SK-N-SH (cell line): ENCODE measurements at regions not wholly inside any gene's neighbourhood (a gene's known extent, or its start where the extent isn't known, plus 50 kb on each side); places are given as distances from the start of the nearest gene placed in this dataset.

Experiments used
- CTCF ChIA-PET: fragments of 300-600, 350-600 bp; formaldehyde crosslinking; extraction: SDS; loops from one replicate; lab custom pipeline; 2021; lab: Yijun Ruan, JAX
- POLR2A ChIA-PET: fragments of 350-600 bp; sonication (Branson Sonifier 250); formaldehyde crosslinking; extraction: SDS; loops from one replicate; lab custom pipeline; 2020; ENCODE audit warnings: antibody characterized with exemption, inconsistent platforms; lab: Yijun Ruan, JAX
- DNase-seq: peaks from one replicate; pipeline ENCODE4 v3.0.0; 2012
- H2AFZ ChIP-seq: fragments of 200-600 bp; sonication (generic); 2 replicates; pipeline ENCODE4 v1.8.1; 2016; ENCODE audit warnings: antibody characterized with exemption, mild to moderate bottlenecking, low read depth
- H3F3A ChIP-seq: fragments of 200-600 bp; sonication (generic); replicated peaks from 2 replicates; pipeline ENCODE3; 2016; ENCODE audit warnings: antibody characterized with exemption, mild to moderate bottlenecking; ENCODE audit not compliant: insufficient read depth
- H3K27ac ChIP-seq, 2 experiments: fragments of 200-500 bp in 1 of 2; fragments of 200-600 bp in 1 of 2; sonication (Bioruptor generic) in 1 of 2; sonication (generic), shearing (Covaris generic) in 1 of 2; 2 replicates each; pipeline versions ENCODE4 v1.5.1 to v1.6.1; 2014 to 2016; ENCODE audit warnings: low read depth in 2 of 2, inconsistent platforms in 1 of 2, low read length in 1 of 2, mild to moderate bottlenecking in 1 of 2, mixed read lengths in 1 of 2
- H3K27me3 ChIP-seq: fragments of 200-600 bp; sonication (generic), shearing (Covaris generic); 2 replicates; pipeline ENCODE4 v1.6.1; 2016; ENCODE audit warnings: mixed run types; ENCODE audit not compliant: insufficient read depth
- H3K36me3 ChIP-seq, 2 experiments: fragments of 200-500 bp in 1 of 2; fragments of 200-600 bp in 1 of 2; sonication (Bioruptor generic) in 1 of 2; sonication (generic) in 1 of 2; replicated peaks in 1 of 2; 2 replicates each; pipeline versions ENCODE3 to v1.5.1; 2014 to 2016; ENCODE audit warnings: low read length in 1 of 2, mild to moderate bottlenecking in 1 of 2; ENCODE audit not compliant: insufficient read depth in 2 of 2, control insufficient read depth in 1 of 2
- H3K4me1 ChIP-seq, 2 experiments: fragments of 200-500 bp in 1 of 2; fragments of 200-600 bp in 1 of 2; sonication (Bioruptor generic) in 1 of 2; sonication (generic), shearing (Covaris generic) in 1 of 2; 2 replicates each; pipeline versions ENCODE4 v1.5.1 to v1.6.1; 2014 to 2016; ENCODE audit warnings: low read depth in 1 of 2, low read length in 1 of 2, mixed run types in 1 of 2; ENCODE audit not compliant: insufficient read depth in 2 of 2, control insufficient read depth in 1 of 2
- H3K4me2 ChIP-seq: fragments of 200-600 bp; sonication (generic), shearing (Covaris generic); 2 replicates; pipeline ENCODE4 v1.6.1; 2017; ENCODE audit warnings: mixed run types
- H3K4me3 ChIP-seq, 2 experiments: fragments of 200-500 bp in 1 of 2; fragments of 200-600 bp in 1 of 2; sonication (Bioruptor generic) in 1 of 2; sonication (generic), shearing (Covaris generic) in 1 of 2; 2 replicates each; pipeline versions ENCODE4 v1.5.1 to v1.8.1; 2014 to 2016; ENCODE audit warnings: low read depth in 2 of 2, inconsistent platforms in 1 of 2, low read length in 1 of 2, mild to moderate bottlenecking in 1 of 2, mixed read lengths in 1 of 2, moderate library complexity in 1 of 2
- H3K79me2 ChIP-seq: fragments of 200-600 bp; sonication (generic); 2 replicates; pipeline ENCODE4 v1.8.1; 2017; ENCODE audit warnings: mild to moderate bottlenecking; ENCODE audit not compliant: insufficient read depth
- H3K9ac ChIP-seq: fragments of 200-600 bp; sonication (generic); 2 replicates; pipeline ENCODE4 v1.6.1; 2017; ENCODE audit warnings: mixed run types
- H3K9me2 ChIP-seq: fragments of 200-600 bp; sonication (generic); 2 replicates; pipeline ENCODE4 v1.6.1; 2017; ENCODE audit warnings: mixed run types
- H3K9me3 ChIP-seq: fragments of 200-600 bp; sonication (generic); 2 replicates; pipeline ENCODE4 v1.6.1; 2017; ENCODE audit warnings: mixed run types, mild to moderate bottlenecking, moderate library complexity
- H4K20me1 ChIP-seq: fragments of 200-600 bp; sonication (generic); 2 replicates; pipeline ENCODE4 v1.6.1; 2017; ENCODE audit warnings: mild to moderate bottlenecking, mixed run types; ENCODE audit not compliant: insufficient read depth
- CHD2 ChIP-seq: fragments of 150-350 bp; IDR thresholded peaks from 2 replicates; pipeline ENCODE4 v1.6.1; 2018; ENCODE audit warnings: low read length; ENCODE audit not compliant: partially characterized antibody
- ELF1 ChIP-seq: IDR thresholded peaks from 2 replicates; pipeline ENCODE4 v1.4.0; 2012
- EP300 ChIP-seq, 2 experiments: IDR thresholded peaks; 2 replicates each; pipeline versions ENCODE4 v1.4.0 to v1.6.1; 2012; ENCODE audit warnings: borderline replicate concordance in 1 of 2, low read depth in 1 of 2, low read length in 1 of 2
- MXI1 ChIP-seq: IDR thresholded peaks from 2 replicates; pipeline ENCODE4 v1.6.1; 2012; ENCODE audit warnings: mild to moderate bottlenecking, low read depth, low read length, improper control_type of control experiment
- NFIC ChIP-seq: IDR thresholded peaks from 2 replicates; pipeline ENCODE4 v1.4.0; 2012; ENCODE audit warnings: borderline replicate concordance
- NRF1 ChIP-seq: IDR thresholded peaks from 2 replicates; pipeline ENCODE4 v1.6.1; 2012; ENCODE audit warnings: low read depth, mild to moderate bottlenecking, low read length
- POLR2AphosphoS5 ChIP-seq: IDR thresholded peaks from 2 replicates; pipeline ENCODE4 v1.6.1; 2012; ENCODE audit warnings: low read depth, low read length
- RFX5 ChIP-seq: IDR thresholded peaks from 2 replicates; pipeline ENCODE4 v1.6.1; 2012; ENCODE audit warnings: mild to moderate bottlenecking, improper control_type of control experiment, low read length
- RXRA ChIP-seq: IDR thresholded peaks from 2 replicates; pipeline ENCODE4 v1.4.0; 2012; ENCODE audit warnings: low read depth, mild to moderate bottlenecking, borderline replicate concordance
- SIN3A ChIP-seq: IDR thresholded peaks from 2 replicates; pipeline ENCODE4 v1.6.1; 2012; ENCODE audit warnings: low read depth, mild to moderate bottlenecking, low read length, moderate library complexity, borderline replicate concordance
- SMC3 ChIP-seq: IDR thresholded peaks from 2 replicates; pipeline ENCODE4 v1.6.1; 2012; ENCODE audit warnings: low read depth, low read length, improper control_type of control experiment
- TAF1 ChIP-seq: IDR thresholded peaks from 2 replicates; pipeline ENCODE4 v1.6.1; 2012; ENCODE audit warnings: low read depth, mild to moderate bottlenecking, low read length, moderate library complexity, borderline replicate concordance
- TCF12 ChIP-seq: IDR thresholded peaks from 2 replicates; pipeline ENCODE4 v1.4.0; 2012
- TEAD4 ChIP-seq: IDR thresholded peaks from 2 replicates; pipeline ENCODE4 v1.4.0; 2012; ENCODE audit warnings: mild to moderate bottlenecking, borderline replicate concordance; ENCODE audit not compliant: insufficient read depth
- WGBS: methylation state at CpG from one replicate; pipeline ENCODE4 v1.1.6; 2017; ENCODE audit warnings: low lambda C conversion rate; 5-methylcytosine and 5-hydroxymethylcytosine counted together
- TF ChIP-seq, protein P1 (sequence below): IDR thresholded peaks from 2 replicates; pipeline ENCODE4 v1.4.0; 2012; ENCODE audit warnings: low read depth, borderline replicate concordance
- TF ChIP-seq, protein P2 (sequence below): fragments of 150-350 bp; IDR thresholded peaks from 2 replicates; pipeline ENCODE4 v1.6.1; 2017; ENCODE audit warnings: antibody characterized with exemption, low read length, low read depth, borderline replicate concordance
- TF ChIP-seq, protein P3 (sequence below): fragments of 200-600 bp; sonication (generic); IDR thresholded peaks from 2 replicates; pipeline ENCODE4 v1.6.1; 2017; ENCODE audit warnings: antibody characterized with exemption, mild to moderate bottlenecking, moderate library complexity
- TF ChIP-seq, protein P4 (sequence below): IDR thresholded peaks from 2 replicates; pipeline ENCODE4 v1.4.0; 2012; ENCODE audit warnings: low read depth, borderline replicate concordance
- TF ChIP-seq, protein P5 (sequence below): IDR thresholded peaks from 2 replicates; pipeline ENCODE4 v1.6.1; 2012; ENCODE audit warnings: mild to moderate bottlenecking, low read depth, low read length, moderate library complexity

DNA sequence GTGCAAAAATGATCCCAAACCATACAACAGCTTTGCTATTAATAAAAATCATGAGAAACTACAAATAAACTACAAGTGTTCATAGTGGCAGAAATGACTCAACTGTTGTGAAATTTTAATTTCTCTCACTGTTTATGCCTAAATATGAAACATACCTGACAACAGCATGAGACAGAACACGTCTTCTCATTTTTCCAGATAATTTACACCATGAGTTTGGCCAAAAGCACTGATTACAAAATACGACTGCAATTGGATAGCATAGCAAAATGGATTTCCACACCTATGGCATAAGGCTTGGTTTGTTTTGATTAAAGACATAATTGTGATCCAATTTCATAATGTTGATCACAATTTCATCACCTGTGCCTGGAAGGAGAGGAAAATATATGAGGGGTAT is 608.6 kb downstream of the GATA3 start:
- no peak overlapping the region for H3K27ac ChIP-seq
- 44% methylated on average over 2 of the region's 2 CpGs for WGBS
- no peak overlapping the region for H2AFZ ChIP-seq
- no peaks in the 10 kb centered on the region for H3K27me3 ChIP-seq
- no peak for TF ChIP-seq SIN3A
- TF ChIP-seq TEAD4, result no peak
- TF ChIP-seq TAF1, result no peak
- TF ChIP-seq RXRA, result no peak
- TF ChIP-seq, protein P1, sequence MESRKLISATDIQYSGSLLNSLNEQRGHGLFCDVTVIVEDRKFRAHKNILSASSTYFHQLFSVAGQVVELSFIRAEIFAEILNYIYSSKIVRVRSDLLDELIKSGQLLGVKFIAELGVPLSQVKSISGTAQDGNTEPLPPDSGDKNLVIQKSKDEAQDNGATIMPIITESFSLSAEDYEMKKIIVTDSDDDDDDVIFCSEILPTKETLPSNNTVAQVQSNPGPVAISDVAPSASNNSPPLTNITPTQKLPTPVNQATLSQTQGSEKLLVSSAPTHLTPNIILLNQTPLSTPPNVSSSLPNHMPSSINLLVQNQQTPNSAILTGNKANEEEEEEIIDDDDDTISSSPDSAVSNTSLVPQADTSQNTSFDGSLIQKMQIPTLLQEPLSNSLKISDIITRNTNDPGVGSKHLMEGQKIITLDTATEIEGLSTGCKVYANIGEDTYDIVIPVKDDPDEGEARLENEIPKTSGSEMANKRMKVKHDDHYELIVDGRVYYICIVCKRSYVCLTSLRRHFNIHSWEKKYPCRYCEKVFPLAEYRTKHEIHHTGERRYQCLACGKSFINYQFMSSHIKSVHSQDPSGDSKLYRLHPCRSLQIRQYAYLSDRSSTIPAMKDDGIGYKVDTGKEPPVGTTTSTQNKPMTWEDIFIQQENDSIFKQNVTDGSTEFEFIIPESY, result no peak
- TF ChIP-seq RFX5, result no peak
- TF ChIP-seq SMC3, result no peak
- TF ChIP-seq, protein P2, sequence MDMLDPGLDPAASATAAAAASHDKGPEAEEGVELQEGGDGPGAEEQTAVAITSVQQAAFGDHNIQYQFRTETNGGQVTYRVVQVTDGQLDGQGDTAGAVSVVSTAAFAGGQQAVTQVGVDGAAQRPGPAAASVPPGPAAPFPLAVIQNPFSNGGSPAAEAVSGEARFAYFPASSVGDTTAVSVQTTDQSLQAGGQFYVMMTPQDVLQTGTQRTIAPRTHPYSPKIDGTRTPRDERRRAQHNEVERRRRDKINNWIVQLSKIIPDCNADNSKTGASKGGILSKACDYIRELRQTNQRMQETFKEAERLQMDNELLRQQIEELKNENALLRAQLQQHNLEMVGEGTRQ, result no peak
- no peak for TF ChIP-seq POLR2AphosphoS5
- no peak for TF ChIP-seq MXI1
- TF ChIP-seq, all 33 proteins: peak for 0
- Histone ChIP-seq H3K9me3 (no peaks in the 10 kb centered on the region), H3K4me3 (no peak overlapping the region), H3K4me1 (no peaks in the 10 kb centered on the region), H3K4me2 (no peak overlapping the region), H3K79me2 (no peaks in the 10 kb centered on the region), H3K9ac (no peak overlapping the region), H3K36me3 (no peaks in the 10 kb centered on the region), H3F3A (no peaks in the 10 kb centered on the region), H3K9me2 (no peaks in the 10 kb centered on the region), H4K20me1 (no peaks in the 10 kb centered on the region)
- CTCF ChIA-PET, result no interaction called here
- no peak for DNase-seq
- POLR2A ChIA-PET, result no interaction called here

DNA sequence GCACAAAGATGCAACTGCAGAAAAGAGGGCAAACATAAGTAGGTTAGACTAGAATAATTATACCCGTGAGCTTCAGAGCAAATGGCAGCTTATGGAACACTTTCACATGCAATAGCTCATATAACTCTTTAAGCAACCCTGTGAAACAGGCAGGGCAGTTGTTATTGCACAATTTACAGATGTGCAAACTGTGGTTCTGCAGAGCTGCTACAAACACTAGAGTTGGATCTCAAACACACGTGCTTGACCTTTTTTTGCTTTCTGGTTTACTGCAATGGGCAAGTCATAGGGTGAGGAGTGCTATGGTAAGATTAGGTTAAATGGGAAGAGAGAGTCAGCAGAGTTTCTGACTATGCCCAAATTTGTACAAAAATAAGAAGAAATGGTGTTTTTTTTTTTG is 610.8 kb downstream of the GATA3 start:
- ChIA-PET POLR2A (no interaction called here), CTCF (interaction anchor here (0.7 kb wide), 1 partner anchor 613 kb away, joined by 3 read pairs; no protein-coding TSS in a partner anchor)
- no peaks in the 10 kb centered on the region for H3K36me3 ChIP-seq
- H3K27me3 ChIP-seq, result no peaks in the 10 kb centered on the region
- 19% methylated on average over 2 of the region's 2 CpGs for WGBS
- no peak overlapping the region for H3K4me2 ChIP-seq
- H3K79me2 ChIP-seq, result no peaks in the 10 kb centered on the region
- H3K4me1 ChIP-seq, result no peaks in the 10 kb centered on the region
- no peaks in the 10 kb centered on the region for H3F3A ChIP-seq
- no peak overlapping the region for H3K9ac ChIP-seq
- H3K27ac ChIP-seq, result no peak overlapping the region
- no peak for DNase-seq
- H3K4me3 ChIP-seq, result no peak overlapping the region
- no peaks in the 10 kb centered on the region for H3K9me2 ChIP-seq
- H4K20me1 ChIP-seq, result no peaks in the 10 kb centered on the region
- no peak overlapping the region for H2AFZ ChIP-seq
- H3K9me3 ChIP-seq, result no peaks in the 10 kb centered on the region
- TF ChIP-seq POLR2AphosphoS5 (no peak), NFIC (no peak), NRF1 (no peak), ELF1 (no peak), EP300 (IDR thresholded peaks at IDR 0.05; ENCODE audit: borderline replicate concordance in 1 of 2, low read depth in 1 of 2, low read length in 1 of 2) (no peak), CHD2 (no peak), TCF12 (no peak), RFX5 (no peak), SIN3A (no peak), MXI1 (no peak)
- TF ChIP-seq, protein P3, sequence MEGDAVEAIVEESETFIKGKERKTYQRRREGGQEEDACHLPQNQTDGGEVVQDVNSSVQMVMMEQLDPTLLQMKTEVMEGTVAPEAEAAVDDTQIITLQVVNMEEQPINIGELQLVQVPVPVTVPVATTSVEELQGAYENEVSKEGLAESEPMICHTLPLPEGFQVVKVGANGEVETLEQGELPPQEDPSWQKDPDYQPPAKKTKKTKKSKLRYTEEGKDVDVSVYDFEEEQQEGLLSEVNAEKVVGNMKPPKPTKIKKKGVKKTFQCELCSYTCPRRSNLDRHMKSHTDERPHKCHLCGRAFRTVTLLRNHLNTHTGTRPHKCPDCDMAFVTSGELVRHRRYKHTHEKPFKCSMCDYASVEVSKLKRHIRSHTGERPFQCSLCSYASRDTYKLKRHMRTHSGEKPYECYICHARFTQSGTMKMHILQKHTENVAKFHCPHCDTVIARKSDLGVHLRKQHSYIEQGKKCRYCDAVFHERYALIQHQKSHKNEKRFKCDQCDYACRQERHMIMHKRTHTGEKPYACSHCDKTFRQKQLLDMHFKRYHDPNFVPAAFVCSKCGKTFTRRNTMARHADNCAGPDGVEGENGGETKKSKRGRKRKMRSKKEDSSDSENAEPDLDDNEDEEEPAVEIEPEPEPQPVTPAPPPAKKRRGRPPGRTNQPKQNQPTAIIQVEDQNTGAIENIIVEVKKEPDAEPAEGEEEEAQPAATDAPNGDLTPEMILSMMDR, result no peak
- TF ChIP-seq, protein P4, sequence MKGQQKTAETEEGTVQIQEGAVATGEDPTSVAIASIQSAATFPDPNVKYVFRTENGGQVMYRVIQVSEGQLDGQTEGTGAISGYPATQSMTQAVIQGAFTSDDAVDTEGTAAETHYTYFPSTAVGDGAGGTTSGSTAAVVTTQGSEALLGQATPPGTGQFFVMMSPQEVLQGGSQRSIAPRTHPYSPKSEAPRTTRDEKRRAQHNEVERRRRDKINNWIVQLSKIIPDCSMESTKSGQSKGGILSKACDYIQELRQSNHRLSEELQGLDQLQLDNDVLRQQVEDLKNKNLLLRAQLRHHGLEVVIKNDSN, result no peak
- TF ChIP-seq, protein P5, sequence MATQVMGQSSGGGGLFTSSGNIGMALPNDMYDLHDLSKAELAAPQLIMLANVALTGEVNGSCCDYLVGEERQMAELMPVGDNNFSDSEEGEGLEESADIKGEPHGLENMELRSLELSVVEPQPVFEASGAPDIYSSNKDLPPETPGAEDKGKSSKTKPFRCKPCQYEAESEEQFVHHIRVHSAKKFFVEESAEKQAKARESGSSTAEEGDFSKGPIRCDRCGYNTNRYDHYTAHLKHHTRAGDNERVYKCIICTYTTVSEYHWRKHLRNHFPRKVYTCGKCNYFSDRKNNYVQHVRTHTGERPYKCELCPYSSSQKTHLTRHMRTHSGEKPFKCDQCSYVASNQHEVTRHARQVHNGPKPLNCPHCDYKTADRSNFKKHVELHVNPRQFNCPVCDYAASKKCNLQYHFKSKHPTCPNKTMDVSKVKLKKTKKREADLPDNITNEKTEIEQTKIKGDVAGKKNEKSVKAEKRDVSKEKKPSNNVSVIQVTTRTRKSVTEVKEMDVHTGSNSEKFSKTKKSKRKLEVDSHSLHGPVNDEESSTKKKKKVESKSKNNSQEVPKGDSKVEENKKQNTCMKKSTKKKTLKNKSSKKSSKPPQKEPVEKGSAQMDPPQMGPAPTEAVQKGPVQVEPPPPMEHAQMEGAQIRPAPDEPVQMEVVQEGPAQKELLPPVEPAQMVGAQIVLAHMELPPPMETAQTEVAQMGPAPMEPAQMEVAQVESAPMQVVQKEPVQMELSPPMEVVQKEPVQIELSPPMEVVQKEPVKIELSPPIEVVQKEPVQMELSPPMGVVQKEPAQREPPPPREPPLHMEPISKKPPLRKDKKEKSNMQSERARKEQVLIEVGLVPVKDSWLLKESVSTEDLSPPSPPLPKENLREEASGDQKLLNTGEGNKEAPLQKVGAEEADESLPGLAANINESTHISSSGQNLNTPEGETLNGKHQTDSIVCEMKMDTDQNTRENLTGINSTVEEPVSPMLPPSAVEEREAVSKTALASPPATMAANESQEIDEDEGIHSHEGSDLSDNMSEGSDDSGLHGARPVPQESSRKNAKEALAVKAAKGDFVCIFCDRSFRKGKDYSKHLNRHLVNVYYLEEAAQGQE, result no peak
